Activated naive CD8-positive, alpha-beta T cell treated with anti-CD3 and anti-CD28 coated beads, Interleukin-2, amount 50 U/mL, for 24 hours (primary cell): ENCODE measurements at regions not wholly inside any gene's neighbourhood (a gene's known extent, or its start where the extent isn't known, plus 50 kb on each side); places are given as distances from the start of the nearest gene placed in this dataset.
"Not testable (repeated sequence)": the region's sequence is repeated elsewhere in the genome, so short reads cannot be mapped to it uniquely, and the experiment has no call there.

ENCODE experiments used
- ATAC-seq: fragments of 150-1000 bp; cut with Tn5 transposase; one replicate; pipeline ENCODE4 v1.10.0; 2021
- DNase-seq: peaks from one replicate; pipeline ENCODE4 v3.0.0; 2021
- H3K27ac Mint-ChIP-seq: one replicate; pipeline ENCODE4 v1.8.0; 2021; ENCODE audit warnings: mild to moderate bottlenecking, mixed read lengths
- H3K27me3 Mint-ChIP-seq: one replicate; pipeline ENCODE4 v1.8.0; 2021; ENCODE audit warnings: mixed read lengths
- H3K36me3 Mint-ChIP-seq: one replicate; pipeline ENCODE4 v1.8.0; 2021; ENCODE audit warnings: low read depth, mixed read lengths
- H3K4me1 Mint-ChIP-seq: one replicate; pipeline ENCODE4 v1.8.0; 2021; ENCODE audit warnings: mixed read lengths
- H3K4me3 Mint-ChIP-seq: one replicate; pipeline ENCODE4 v1.8.0; 2021; ENCODE audit warnings: mild to moderate bottlenecking, moderate library complexity, mixed read lengths
- H3K9me3 Mint-ChIP-seq: one replicate; pipeline ENCODE4 v1.8.0; 2021; ENCODE audit warnings: mixed read lengths

- ATAC-seq (no peak), DNase-seq (no peak)
- Mint-ChIP-seq H3K36me3 (no peaks in the 10 kb centered on the region), H3K4me3 (no peak overlapping the region), H3K27me3 (peaks cover 4% of the 10 kb centered on the region), H3K4me1 (peaks cover 11% of the 10 kb centered on the region), H3K9me3 (no peaks in the 10 kb centered on the region), H3K27ac (no peak overlapping the region)
These were observed 158.1 kb upstream of the MAST4 start for GRCh38 chr5:66438087-66438486.

- no peak for DNase-seq
- Mint-ChIP-seq H3K27me3 (peaks cover 2% of the 10 kb centered on the region), H3K36me3 (no peaks in the 10 kb centered on the region), H3K27ac (no peak overlapping the region), H3K4me3 (no peak overlapping the region), H3K9me3 (no peaks in the 10 kb centered on the region), H3K4me1 (peaks cover 11% of the 10 kb centered on the region)
- ATAC-seq, result no peak
These were observed 157.5 kb upstream of the MAST4 start for GRCh38 chr5:66438696-66439095.

- H3K36me3 Mint-ChIP-seq, result no peaks in the 10 kb centered on the region
- ATAC-seq (peak; percentile 94), DNase-seq (peak; percentile 6)
- no peak overlapping the region for H3K4me3 Mint-ChIP-seq
- no peaks in the 10 kb centered on the region for H3K9me3 Mint-ChIP-seq
- H3K4me1 Mint-ChIP-seq, result peaks cover 11% of the 10 kb centered on the region
- peaks cover 2% of the 10 kb centered on the region for H3K27me3 Mint-ChIP-seq
- no peak overlapping the region for H3K27ac Mint-ChIP-seq
These were observed 156.0 kb upstream of the MAST4 start for GRCh38 chr5:66440202-66440680.

- no peaks in the 10 kb centered on the region for H3K36me3 Mint-ChIP-seq
- no peaks in the 10 kb centered on the region for H3K9me3 Mint-ChIP-seq
- H3K27ac Mint-ChIP-seq, result no peak overlapping the region
- H3K27me3 Mint-ChIP-seq, result peaks cover 2% of the 10 kb centered on the region
- DNase-seq, result no peak
- peaks cover 11% of the 10 kb centered on the region for H3K4me1 Mint-ChIP-seq
- ATAC-seq, result no peak
- no peak overlapping the region for H3K4me3 Mint-ChIP-seq
These were observed 154.8 kb upstream of the MAST4 start for GRCh38 chr5:66441351-66441750.

- DNase-seq (no peak), ATAC-seq (no peak)
- H3K4me3 Mint-ChIP-seq, result no peak overlapping the region
- peaks cover 11% of the 10 kb centered on the region for H3K4me1 Mint-ChIP-seq
- H3K36me3 Mint-ChIP-seq, result no peaks in the 10 kb centered on the region
- H3K9me3 Mint-ChIP-seq, result no peaks in the 10 kb centered on the region
- no peaks in the 10 kb centered on the region for H3K27me3 Mint-ChIP-seq
- no peak overlapping the region for H3K27ac Mint-ChIP-seq
These were observed 153.2 kb upstream of the MAST4 start for GRCh38 chr5:66442951-66443445.

GRCh38 chr5:66443462-66444130 is 152.6 kb upstream of the MAST4 start:
- H3K4me3 Mint-ChIP-seq, result no peak overlapping the region
- peaks cover 11% of the 10 kb centered on the region for H3K4me1 Mint-ChIP-seq
- no peak for ATAC-seq
- H3K27me3 Mint-ChIP-seq, result no peaks in the 10 kb centered on the region
- H3K9me3 Mint-ChIP-seq, result peaks cover 2% of the 10 kb centered on the region
- no peaks in the 10 kb centered on the region for H3K36me3 Mint-ChIP-seq
- DNase-seq, result no peak
- no peak overlapping the region for H3K27ac Mint-ChIP-seq

GRCh38 chr5:66448070-66448469 is 148.1 kb upstream of the MAST4 start:
- DNase-seq, H3K27me3 Mint-ChIP-seq, H3K4me1 Mint-ChIP-seq, H3K27ac Mint-ChIP-seq, H3K4me3 Mint-ChIP-seq, H3K36me3 Mint-ChIP-seq, ATAC-seq: not testable (repeated sequence)
- H3K9me3 Mint-ChIP-seq, result peaks cover 11% of the 10 kb centered on the region

GRCh38 chr5:66450237-66450636 is 146.0 kb upstream of the MAST4 start:
- ATAC-seq (no peak), DNase-seq (no peak)
- peaks cover 3% of the 10 kb centered on the region for H3K36me3 Mint-ChIP-seq
- H3K9me3 Mint-ChIP-seq, result peaks cover 11% of the 10 kb centered on the region
- H3K4me1 Mint-ChIP-seq, result no peaks in the 10 kb centered on the region
- peaks cover 5% of the 10 kb centered on the region for H3K27me3 Mint-ChIP-seq
- no peak overlapping the region for H3K4me3 Mint-ChIP-seq
- H3K27ac Mint-ChIP-seq, result no peak overlapping the region

GRCh38 chr5:66450988-66451387 is 145.2 kb upstream of the MAST4 start:
- no peak for ATAC-seq
- H3K27me3 Mint-ChIP-seq, result peaks cover 7% of the 10 kb centered on the region
- peaks cover 3% of the 10 kb centered on the region for H3K36me3 Mint-ChIP-seq
- H3K9me3 Mint-ChIP-seq, result peaks cover 11% of the 10 kb centered on the region
- H3K27ac Mint-ChIP-seq, result no peak overlapping the region
- no peak for DNase-seq
- H3K4me1 Mint-ChIP-seq, result no peaks in the 10 kb centered on the region
- no peak overlapping the region for H3K4me3 Mint-ChIP-seq

GRCh38 chr5:66452109-66452508 is 144.1 kb upstream of the MAST4 start:
- Mint-ChIP-seq H3K27ac (no peak overlapping the region), H3K4me3 (no peak overlapping the region), H3K4me1 (no peaks in the 10 kb centered on the region), H3K36me3 (peaks cover 3% of the 10 kb centered on the region), H3K9me3 (peaks cover 11% of the 10 kb centered on the region), H3K27me3 (peaks cover 7% of the 10 kb centered on the region)
- DNase-seq (no peak), ATAC-seq (no peak)

GRCh38 chr5:66454186-66455078 is 141.8 kb upstream of the MAST4 start:
- no peak for ATAC-seq
- no peak for DNase-seq
- Mint-ChIP-seq H3K27ac (no peak overlapping the region), H3K4me1 (no peaks in the 10 kb centered on the region), H3K9me3 (peaks cover 4% of the 10 kb centered on the region), H3K4me3 (no peak overlapping the region), H3K27me3 (peaks cover 7% of the 10 kb centered on the region), H3K36me3 (no peaks in the 10 kb centered on the region)

GRCh38 chr5:66459728-66460127 is 136.5 kb upstream of the MAST4 start:
- H3K4me3 Mint-ChIP-seq, result no peak overlapping the region
- peaks cover 10% of the 10 kb centered on the region for H3K27me3 Mint-ChIP-seq
- peaks cover 5% of the 10 kb centered on the region for H3K9me3 Mint-ChIP-seq
- H3K36me3 Mint-ChIP-seq, result no peaks in the 10 kb centered on the region
- no peak for DNase-seq
- ATAC-seq, result no peak
- H3K27ac Mint-ChIP-seq, result no peak overlapping the region
- H3K4me1 Mint-ChIP-seq, result no peaks in the 10 kb centered on the region

GRCh38 chr5:66467564-66467963 is 128.6 kb upstream of the MAST4 start:
- H3K36me3 Mint-ChIP-seq, result peaks cover 3% of the 10 kb centered on the region
- ATAC-seq (no peak), DNase-seq (no peak)
- peaks cover 10% of the 10 kb centered on the region for H3K27me3 Mint-ChIP-seq
- no peak overlapping the region for H3K4me3 Mint-ChIP-seq
- H3K4me1 Mint-ChIP-seq, result no peaks in the 10 kb centered on the region
- no peak overlapping the region for H3K27ac Mint-ChIP-seq
- H3K9me3 Mint-ChIP-seq, result peaks cover 12% of the 10 kb centered on the region

GRCh38 chr5:66469684-66470083 is 126.5 kb upstream of the MAST4 start:
- H3K4me1 Mint-ChIP-seq, result no peaks in the 10 kb centered on the region
- ATAC-seq, result no peak

GRCh38 chr5:66472010-66472409 is 124.2 kb upstream of the MAST4 start:
- no peak overlapping the region for H3K4me3 Mint-ChIP-seq
- ATAC-seq (no peak), DNase-seq (no peak)
- no peak overlapping the region for H3K27ac Mint-ChIP-seq
- peaks cover 8% of the 10 kb centered on the region for H3K9me3 Mint-ChIP-seq
- peaks cover 6% of the 10 kb centered on the region for H3K27me3 Mint-ChIP-seq
- H3K4me1 Mint-ChIP-seq, result no peaks in the 10 kb centered on the region
- H3K36me3 Mint-ChIP-seq, result peaks cover 3% of the 10 kb centered on the region

More at GRCh38 chr5:66469684-66470083, 126.5 kb upstream of the MAST4 start:
- H3K9me3 Mint-ChIP-seq, result peaks cover 12% of the 10 kb centered on the region
- H3K27ac Mint-ChIP-seq, result no peak overlapping the region
- no peak overlapping the region for H3K4me3 Mint-ChIP-seq
- DNase-seq, result no peak
- peaks cover 9% of the 10 kb centered on the region for H3K27me3 Mint-ChIP-seq
- H3K36me3 Mint-ChIP-seq, result peaks cover 3% of the 10 kb centered on the region
